Cardiac fibroblast (primary cell): ENCODE measurements at regions not wholly inside any gene's neighbourhood (a gene's known extent, or its start where the extent isn't known, plus 50 kb on each side); places are given as distances from the start of the nearest gene placed in this dataset.

Experiments
- DNase-seq, 2 donors: peaks; one replicate each; pipeline versions ENCODE4 v3.0.0 to v3.0.0-alpha.2; 2010; ENCODE audit warnings: low read depth in 2 of 2
- H3K4me3 ChIP-seq, 2 donors: replicated peaks in 1 of 2; 1 replicate in 1 of 2; 2 replicates in 1 of 2; pipeline ENCODE4 v1.5.1; 2011; ENCODE audit warnings: low read depth in 2 of 2, low read length in 2 of 2, mild to moderate bottlenecking in 2 of 2, moderate library complexity in 1 of 2
- TF ChIP-seq, protein P1 (sequence below): IDR thresholded peaks from one replicate; pipeline ENCODE4 v1.5.1; 2011; ENCODE audit warnings: low read depth, mild to moderate bottlenecking, low read length, inconsistent platforms

GRCh38 chr6:93685494-93685893, 266.1 kb upstream of the EPHA7 start:
- no peak overlapping the region for H3K4me3 ChIP-seq
- TF ChIP-seq, protein P1, sequence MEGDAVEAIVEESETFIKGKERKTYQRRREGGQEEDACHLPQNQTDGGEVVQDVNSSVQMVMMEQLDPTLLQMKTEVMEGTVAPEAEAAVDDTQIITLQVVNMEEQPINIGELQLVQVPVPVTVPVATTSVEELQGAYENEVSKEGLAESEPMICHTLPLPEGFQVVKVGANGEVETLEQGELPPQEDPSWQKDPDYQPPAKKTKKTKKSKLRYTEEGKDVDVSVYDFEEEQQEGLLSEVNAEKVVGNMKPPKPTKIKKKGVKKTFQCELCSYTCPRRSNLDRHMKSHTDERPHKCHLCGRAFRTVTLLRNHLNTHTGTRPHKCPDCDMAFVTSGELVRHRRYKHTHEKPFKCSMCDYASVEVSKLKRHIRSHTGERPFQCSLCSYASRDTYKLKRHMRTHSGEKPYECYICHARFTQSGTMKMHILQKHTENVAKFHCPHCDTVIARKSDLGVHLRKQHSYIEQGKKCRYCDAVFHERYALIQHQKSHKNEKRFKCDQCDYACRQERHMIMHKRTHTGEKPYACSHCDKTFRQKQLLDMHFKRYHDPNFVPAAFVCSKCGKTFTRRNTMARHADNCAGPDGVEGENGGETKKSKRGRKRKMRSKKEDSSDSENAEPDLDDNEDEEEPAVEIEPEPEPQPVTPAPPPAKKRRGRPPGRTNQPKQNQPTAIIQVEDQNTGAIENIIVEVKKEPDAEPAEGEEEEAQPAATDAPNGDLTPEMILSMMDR = no peak
- no peak for DNase-seq

- peak in 1 of 2 donors; percentile 6 for DNase-seq
- TF ChIP-seq, protein P1 = no peak
- no peak overlapping the region for H3K4me3 ChIP-seq
Observed at GRCh38 chr6:93684339-93684738, 265.0 kb upstream of the EPHA7 start.

DNA sequence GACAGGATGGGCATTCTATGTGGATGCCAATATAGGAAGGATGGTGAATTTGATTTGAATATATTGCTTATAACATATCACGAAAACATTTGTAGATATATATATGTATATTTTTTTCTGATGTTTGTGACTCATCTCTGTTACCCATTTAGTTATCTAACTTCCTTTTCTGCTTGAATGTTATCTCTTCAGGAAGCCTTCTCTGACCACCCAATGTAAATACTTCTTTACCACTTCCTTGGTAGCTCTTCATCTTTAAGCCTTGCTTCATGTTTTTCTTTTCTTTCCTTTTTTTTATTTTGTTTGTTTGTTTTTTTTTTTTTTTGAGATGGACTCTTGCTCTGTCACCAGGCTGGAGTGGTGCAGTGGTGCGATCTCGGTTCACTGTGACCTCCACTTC, 260.5 kb upstream of the EPHA7 start:
- H3K4me3 ChIP-seq = no peak overlapping the region
- DNase-seq = peak in 1 of 2 donors; percentile 8
- TF ChIP-seq, protein P1 = no peak

DNA sequence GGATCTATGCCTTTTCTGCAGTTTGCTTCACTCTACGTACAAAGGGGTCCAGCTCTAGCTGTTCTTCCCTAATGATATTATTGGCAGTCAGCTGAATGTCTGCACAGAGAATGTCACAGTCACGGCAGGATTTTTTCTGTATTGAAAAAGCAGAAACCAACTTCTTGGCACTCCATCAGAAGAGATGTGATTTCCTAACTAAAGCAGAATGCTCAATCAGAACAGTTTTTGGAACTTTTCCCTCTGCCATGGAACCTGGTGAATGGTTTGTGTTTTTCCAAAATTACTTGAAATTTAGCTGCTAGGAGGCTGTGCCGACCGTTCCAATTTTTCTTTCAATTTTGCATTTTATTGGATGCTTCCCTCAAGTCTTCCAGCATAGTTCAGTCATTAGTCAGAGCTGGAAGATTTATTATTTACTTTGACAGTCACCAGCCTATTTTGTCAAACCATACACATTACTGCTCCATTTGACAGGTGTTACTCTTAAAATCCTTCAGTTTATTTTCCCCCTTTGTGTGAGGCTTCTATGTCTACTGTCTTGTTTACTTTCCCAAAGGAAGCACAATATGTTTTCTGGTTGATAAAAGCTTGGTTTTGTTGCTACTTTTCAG, 259.6 kb upstream of the EPHA7 start:
- TF ChIP-seq, protein P1 = no peak
- peak; percentile 21 for DNase-seq
- H3K4me3 ChIP-seq = no peak overlapping the region

DNA sequence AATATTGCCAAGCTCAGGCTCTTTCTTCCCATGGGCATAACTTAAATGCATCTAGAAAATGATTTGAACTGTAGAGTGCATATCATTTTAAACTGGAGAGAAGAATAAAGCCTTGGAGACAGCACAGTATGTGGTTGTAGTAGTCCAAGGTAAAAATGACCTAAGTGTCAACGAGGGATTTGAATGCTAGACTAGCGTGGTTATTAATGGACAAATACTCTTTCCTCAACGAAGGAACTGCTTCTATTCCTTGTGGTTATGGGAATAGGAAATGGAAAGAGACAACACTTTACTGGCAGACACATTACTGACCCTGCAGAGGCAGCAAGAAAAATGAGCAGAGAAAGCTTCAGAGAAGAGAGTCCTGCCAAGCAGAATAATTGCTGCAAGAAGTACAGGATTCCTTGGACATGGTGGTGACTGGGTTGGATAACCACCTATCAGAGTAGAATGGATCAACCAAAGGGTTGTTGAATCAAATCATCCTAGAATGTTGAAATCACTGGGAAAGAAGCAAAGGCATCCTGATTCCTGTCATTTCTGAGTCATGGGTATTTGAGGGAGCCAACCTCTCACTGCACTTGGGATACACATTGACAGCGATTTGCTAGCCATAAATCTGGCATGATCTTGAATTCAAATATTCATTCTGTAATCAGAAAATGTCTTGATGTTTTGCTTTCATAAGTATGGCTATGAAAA, 258.1 kb upstream of the EPHA7 start:
- peak; percentile 6 to 40 for DNase-seq
- H3K4me3 ChIP-seq = no peak overlapping the region
- TF ChIP-seq, protein P1 = no peak

DNA sequence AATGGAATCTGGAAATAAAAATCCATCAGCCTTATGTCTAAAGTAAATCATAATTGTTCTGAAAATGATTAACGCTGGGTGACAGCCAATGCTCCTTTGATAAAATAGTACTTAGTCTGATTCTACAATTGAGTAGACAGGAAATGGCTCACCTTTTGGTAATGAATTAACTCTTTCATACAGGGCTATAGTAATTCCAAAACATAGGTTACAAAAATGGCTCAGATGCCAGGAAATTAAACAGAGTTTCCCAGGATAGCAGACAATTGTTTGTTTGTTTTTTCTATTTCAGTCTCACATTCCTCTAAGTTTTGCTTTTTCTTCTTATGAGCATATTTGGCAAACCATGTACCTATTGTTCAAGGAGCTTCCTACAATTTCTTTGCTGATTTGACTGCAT, 257.2 kb upstream of the EPHA7 start:
- TF ChIP-seq, protein P1 = no peak
- H3K4me3 ChIP-seq = no peak overlapping the region
- peak in 1 of 2 donors; percentile 40 for DNase-seq
